ENCODE measurements at regions not wholly inside any gene's neighbourhood (a gene's known extent, or its start where the extent isn't known, plus 50 kb on each side); places are given as distances from the start of the nearest gene placed in this dataset.

DNA sequence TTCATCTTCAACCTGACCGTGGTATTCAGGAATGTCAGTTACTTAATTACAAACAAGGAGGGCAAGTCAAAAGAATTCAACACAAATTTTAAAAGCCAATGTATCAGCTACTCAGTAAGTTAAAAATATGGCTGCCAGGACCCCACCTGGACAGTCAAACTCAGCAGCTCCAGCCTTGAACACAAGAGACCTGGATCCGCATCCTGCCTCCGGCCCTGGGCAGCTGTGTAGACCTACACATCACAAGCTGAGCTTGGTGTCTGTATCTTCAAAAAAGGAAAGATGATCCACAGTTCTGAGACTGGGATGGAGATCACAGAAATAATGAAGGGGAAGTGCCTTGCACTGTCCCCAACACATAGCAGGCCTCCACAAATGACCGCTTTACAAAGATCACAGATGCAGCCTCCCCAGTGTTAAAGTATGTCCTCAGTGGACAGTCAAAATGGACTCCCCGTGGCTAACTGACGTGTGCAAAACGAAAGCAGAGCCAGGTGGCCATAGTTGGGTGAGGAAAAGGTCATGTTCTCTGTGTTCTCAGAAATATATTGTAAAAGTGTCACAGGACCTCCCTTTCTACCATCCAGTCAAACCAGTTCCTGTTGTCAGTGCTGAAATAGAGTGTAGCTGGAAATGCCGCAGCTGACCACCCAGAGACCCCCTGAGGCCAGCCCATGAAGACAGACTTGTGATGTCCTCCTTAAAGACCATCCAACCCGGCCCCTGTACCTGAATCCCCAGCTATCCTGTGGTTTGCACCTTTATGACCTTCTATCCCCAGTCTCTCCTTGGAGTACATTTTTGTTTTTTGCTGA lies 168.5 kb upstream of the NSMCE3 start:
- DNase-seq (ENCODE audit: low read depth): no peak
- TF ChIP-seq, protein P1, sequence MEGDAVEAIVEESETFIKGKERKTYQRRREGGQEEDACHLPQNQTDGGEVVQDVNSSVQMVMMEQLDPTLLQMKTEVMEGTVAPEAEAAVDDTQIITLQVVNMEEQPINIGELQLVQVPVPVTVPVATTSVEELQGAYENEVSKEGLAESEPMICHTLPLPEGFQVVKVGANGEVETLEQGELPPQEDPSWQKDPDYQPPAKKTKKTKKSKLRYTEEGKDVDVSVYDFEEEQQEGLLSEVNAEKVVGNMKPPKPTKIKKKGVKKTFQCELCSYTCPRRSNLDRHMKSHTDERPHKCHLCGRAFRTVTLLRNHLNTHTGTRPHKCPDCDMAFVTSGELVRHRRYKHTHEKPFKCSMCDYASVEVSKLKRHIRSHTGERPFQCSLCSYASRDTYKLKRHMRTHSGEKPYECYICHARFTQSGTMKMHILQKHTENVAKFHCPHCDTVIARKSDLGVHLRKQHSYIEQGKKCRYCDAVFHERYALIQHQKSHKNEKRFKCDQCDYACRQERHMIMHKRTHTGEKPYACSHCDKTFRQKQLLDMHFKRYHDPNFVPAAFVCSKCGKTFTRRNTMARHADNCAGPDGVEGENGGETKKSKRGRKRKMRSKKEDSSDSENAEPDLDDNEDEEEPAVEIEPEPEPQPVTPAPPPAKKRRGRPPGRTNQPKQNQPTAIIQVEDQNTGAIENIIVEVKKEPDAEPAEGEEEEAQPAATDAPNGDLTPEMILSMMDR (IDR thresholded peaks at IDR 0.05; ENCODE audit: low read length, missing control alignments): no peak
- H3K4me3 ChIP-seq (replicated peaks; ENCODE audit: low read depth, low read length): no peak overlapping the region

DNA sequence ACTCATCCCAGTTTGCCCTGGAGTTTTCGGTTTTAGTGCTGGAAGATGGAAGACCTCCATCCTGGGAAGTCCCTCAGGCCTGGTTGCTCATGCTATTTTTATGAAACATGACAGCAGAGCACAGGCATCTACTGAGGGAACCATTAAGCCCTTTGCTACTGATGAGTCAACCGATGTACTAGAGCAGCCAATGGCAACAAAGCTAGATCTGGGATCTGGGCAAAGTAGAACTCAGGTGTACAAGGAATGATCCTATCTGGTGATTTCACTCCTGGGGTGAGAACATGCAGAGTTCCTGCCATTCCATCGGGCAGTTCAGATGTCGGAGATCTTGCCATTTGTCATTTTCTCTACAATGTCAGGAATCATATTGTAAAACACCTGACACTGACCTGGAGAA lies 166.2 kb upstream of the NSMCE3 start:
- H3K4me3 ChIP-seq (replicated peaks; ENCODE audit: low read depth, low read length): no peak overlapping the region
- DNase-seq (ENCODE audit: low read depth): no peak
- TF ChIP-seq, protein P1 (IDR thresholded peaks at IDR 0.05; ENCODE audit: low read length, missing control alignments): no peak

DNA sequence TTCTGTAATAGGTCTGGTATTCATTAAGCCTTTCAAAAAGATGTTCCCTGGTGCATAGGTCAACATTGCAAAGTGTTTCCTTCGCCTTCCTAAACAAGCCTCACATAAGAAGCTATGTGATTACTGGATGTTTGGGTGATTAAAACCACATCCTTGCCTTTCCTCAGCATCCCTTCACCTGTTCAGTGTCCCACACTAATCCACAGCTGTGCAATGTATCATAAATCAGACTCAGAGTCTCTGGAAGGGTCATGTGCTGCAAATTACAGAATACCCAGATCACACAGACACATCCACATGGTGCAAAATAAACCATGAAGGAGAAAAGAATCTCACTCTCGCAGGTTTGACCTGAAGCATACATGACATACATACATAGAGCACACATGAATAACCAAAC lies 164.7 kb upstream of the NSMCE3 start:
- no peak for DNase-seq (ENCODE audit: low read depth)
- TF ChIP-seq, protein P1 (IDR thresholded peaks at IDR 0.05; ENCODE audit: low read length, missing control alignments): no peak
- H3K4me3 ChIP-seq (replicated peaks; ENCODE audit: low read depth, low read length): no peak overlapping the region

DNA sequence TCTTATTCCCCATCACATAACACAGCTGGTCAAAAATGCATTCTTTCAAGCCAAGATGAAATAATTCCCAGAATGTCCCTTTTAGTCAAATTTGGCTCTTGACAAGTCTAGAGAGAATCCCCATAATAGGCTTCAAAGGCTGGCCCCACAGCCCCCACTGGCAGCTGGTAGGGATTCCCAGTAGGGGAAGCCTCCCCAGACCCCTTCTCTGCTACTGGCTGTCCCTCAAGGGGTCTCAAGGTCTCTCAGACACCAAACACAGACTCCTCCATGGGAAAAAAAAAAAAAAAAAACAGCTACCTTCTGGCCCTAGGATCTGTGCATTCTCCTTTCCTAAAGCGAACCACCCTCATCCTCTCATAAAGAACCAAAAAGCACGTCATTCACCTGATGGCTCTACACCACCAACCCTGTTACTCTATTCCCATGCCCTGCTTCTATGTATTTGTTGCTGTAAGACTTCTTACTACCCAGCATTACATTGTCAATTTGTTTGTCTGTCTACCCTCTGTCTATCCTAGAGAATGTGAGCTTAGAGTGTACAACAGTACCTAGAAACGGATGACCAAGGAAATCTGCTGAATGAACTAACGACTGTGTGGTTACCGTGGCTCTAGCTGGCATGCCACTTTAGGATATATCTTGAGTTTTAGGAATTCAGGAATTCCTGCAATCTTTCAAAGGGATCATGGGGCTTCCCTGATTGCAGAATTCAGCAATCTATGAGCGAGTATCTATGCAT lies 164.1 kb upstream of the NSMCE3 start:
- no peak for DNase-seq (ENCODE audit: low read depth)
- TF ChIP-seq, protein P1 (IDR thresholded peaks at IDR 0.05; ENCODE audit: low read length, missing control alignments): no peak
- no peak overlapping the region for H3K4me3 ChIP-seq (replicated peaks; ENCODE audit: low read depth, low read length)

DNA sequence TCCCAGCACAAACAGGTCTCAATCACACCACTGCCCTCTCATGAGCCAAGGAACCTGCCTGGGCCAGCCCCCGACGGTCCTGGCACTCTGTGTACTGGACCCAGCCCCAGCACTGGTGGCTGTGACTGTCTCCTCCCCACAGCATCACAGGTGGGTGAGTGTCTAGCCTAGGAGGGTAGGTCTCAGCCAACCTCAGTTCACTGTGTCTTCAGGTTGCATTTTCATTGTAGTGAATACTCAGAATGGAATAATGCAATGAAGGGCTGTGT lies 163.4 kb upstream of the NSMCE3 start:
- TF ChIP-seq, protein P1 (IDR thresholded peaks at IDR 0.05; ENCODE audit: low read length, missing control alignments): no peak
- H3K4me3 ChIP-seq (replicated peaks; ENCODE audit: low read depth, low read length): no peak overlapping the region
- DNase-seq (ENCODE audit: low read depth): no peak

DNA sequence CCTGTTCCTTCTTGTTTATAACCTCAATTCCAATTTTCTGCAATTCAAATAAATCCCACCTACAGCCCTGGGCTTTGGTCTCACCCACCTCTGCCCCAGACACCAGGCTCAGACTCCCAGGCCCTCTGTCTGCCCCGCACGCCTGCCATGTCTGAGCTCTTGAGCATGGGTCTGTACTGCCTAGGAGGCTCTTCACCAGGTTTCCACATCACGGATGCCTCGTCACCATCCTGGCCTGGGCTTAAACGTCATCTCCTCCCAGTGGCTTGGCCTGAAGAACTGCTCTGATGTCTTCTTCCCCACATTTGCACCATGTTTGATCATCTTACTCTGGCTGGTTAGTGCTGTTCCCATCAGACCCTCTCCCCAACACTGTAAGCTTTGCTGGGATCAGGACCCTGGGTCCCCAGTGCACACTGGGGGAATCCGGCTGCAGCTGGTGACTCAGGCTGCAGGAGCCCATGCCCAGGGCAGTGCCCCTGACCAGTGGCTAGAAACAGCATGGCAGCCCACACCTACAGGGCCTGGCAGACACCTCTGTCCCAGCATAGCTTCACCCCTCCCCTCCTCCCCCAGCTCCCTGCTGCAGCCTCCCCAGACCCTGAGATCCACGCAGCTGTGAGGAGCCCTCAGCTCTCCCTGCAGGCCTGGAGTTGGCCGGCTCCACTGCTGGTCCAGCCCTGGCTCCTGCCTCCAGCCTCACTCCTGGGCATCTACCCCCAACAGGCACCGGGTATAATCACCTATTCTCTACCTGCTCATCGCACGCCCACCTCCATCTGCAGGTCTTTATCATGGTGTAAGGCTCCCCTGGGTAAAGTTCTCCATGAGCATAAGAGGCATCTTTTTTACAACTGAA lies 162.8 kb upstream of the NSMCE3 start:
- H3K4me3 ChIP-seq (replicated peaks; ENCODE audit: low read depth, low read length): no peak overlapping the region
- DNase-seq (ENCODE audit: low read depth): no peak
- TF ChIP-seq, protein P1 (IDR thresholded peaks at IDR 0.05; ENCODE audit: low read length, missing control alignments): no peak

Data from fibroblast of pulmonary artery (primary cell).